WTC11 (cell line): ENCODE measurements at regions not wholly inside any gene's neighbourhood (a gene's known extent, or its start where the extent isn't known, plus 50 kb on each side); places are given as distances from the start of the nearest gene placed in this dataset.

Experiments used
- ATAC-seq: fragments of 200-7000 bp; cut with Tn5 transposase; 2 replicates; pipeline ENCODE4 v1.10.0; 2021; ENCODE audit warnings: mild to moderate bottlenecking, moderate library complexity
- CTCF ChIA-PET: fragments of 300-600 bp; sonication (Branson Sonifier 250); formaldehyde crosslinking; loops from one replicate; lab custom pipeline; 2021; ENCODE audit warnings: antibody characterized with exemption; lab: Charles Lee
- POLR2A ChIA-PET: fragments of 350-600 bp; sonication (Branson Sonifier 250); formaldehyde crosslinking; loops from one replicate; lab custom pipeline; 2021; ENCODE audit warnings: antibody characterized with exemption; lab: Charles Lee
- DNase-seq: peaks from one replicate; pipeline ENCODE4 v3.0.0; 2021; ENCODE audit warnings: low spot score
- H3K27ac Mint-ChIP-seq: 2 replicates; pipeline ENCODE4 v1.8.0; 2021; ENCODE audit warnings: mixed read lengths
- H3K27me3 Mint-ChIP-seq: 2 replicates; pipeline ENCODE4 v1.8.0; 2021; ENCODE audit warnings: low read depth, mild to moderate bottlenecking, moderate library complexity, mixed read lengths
- H3K36me3 Mint-ChIP-seq: 2 replicates; pipeline ENCODE4 v1.8.0; 2021; ENCODE audit warnings: mixed read lengths
- H3K4me1 Mint-ChIP-seq: 2 replicates; pipeline ENCODE4 v1.8.0; 2022; ENCODE audit warnings: mixed read lengths
- H3K4me3 Mint-ChIP-seq: 2 replicates; pipeline ENCODE4 v1.8.0; 2021; ENCODE audit warnings: mild to moderate bottlenecking, moderate library complexity, mixed read lengths
- H3K9me3 Mint-ChIP-seq: 2 replicates; pipeline ENCODE4 v1.8.0; 2021; ENCODE audit warnings: mixed read lengths
- CBFB ChIP-seq: sonication (generic); formaldehyde crosslinking; IDR thresholded peaks from 2 replicates; pipeline ENCODE4 v1.8.1; 2022; ENCODE audit warnings: mild to moderate bottlenecking, low read depth, missing genetic modification reagents
- ETV6 ChIP-seq: sonication (generic); formaldehyde crosslinking; IDR thresholded peaks from 2 replicates; pipeline ENCODE4 v1.8.1; 2022; ENCODE audit warnings: mild to moderate bottlenecking, missing genetic modification reagents
- FOXP1 ChIP-seq: sonication (generic); formaldehyde crosslinking; IDR thresholded peaks from 2 replicates; pipeline ENCODE4 v1.8.0; 2022; ENCODE audit warnings: missing genetic modification reagents, mild to moderate bottlenecking, moderate library complexity, borderline replicate concordance
- GABPB1 ChIP-seq: sonication (generic); formaldehyde crosslinking; IDR thresholded peaks from 2 replicates; pipeline ENCODE4 v1.8.1; 2023; ENCODE audit warnings: mild to moderate bottlenecking, missing genetic modification reagents
- JAZF1 ChIP-seq: fragments of 250-450 bp; sonication (Bioruptor Pico); IDR thresholded peaks from 2 replicates; pipeline ENCODE4 v1.9.0; 2021; ENCODE audit warnings: moderate library complexity, mild to moderate bottlenecking, inconsistent platforms
- NFE2L1 ChIP-seq: sonication (generic); formaldehyde crosslinking; IDR thresholded peaks from 2 replicates; pipeline ENCODE4 v1.8.1; 2023; ENCODE audit warnings: missing genetic modification reagents
- SMAD3 ChIP-seq: sonication (generic); formaldehyde crosslinking; IDR thresholded peaks from 2 replicates; pipeline ENCODE4 v1.8.0; 2022; ENCODE audit warnings: missing genetic modification reagents, mild to moderate bottlenecking, borderline replicate concordance
- TCF7 ChIP-seq: sonication (generic); formaldehyde crosslinking; IDR thresholded peaks from 2 replicates; pipeline ENCODE4 v1.8.0; 2022; ENCODE audit warnings: mild to moderate bottlenecking, low read depth, missing genetic modification reagents, moderate library complexity
- ZNF396 ChIP-seq: fragments of 250-450 bp; sonication (Bioruptor Pico); IDR thresholded peaks from 2 replicates; pipeline ENCODE4 v1.8.0; 2021; ENCODE audit warnings: mild to moderate bottlenecking, moderate library complexity, borderline replicate concordance
- TF ChIP-seq, protein P1 (sequence below): sonication (generic); formaldehyde crosslinking; IDR thresholded peaks from 2 replicates; pipeline ENCODE4 v1.8.1; 2022; ENCODE audit warnings: missing genetic modification reagents, borderline replicate concordance
- TF ChIP-seq, protein P2 (sequence below): fragments of 250-450 bp; sonication (Bioruptor Pico); IDR thresholded peaks from 2 replicates; pipeline ENCODE4 v1.9.0; 2021; ENCODE audit warnings: mild to moderate bottlenecking
- TF ChIP-seq, protein P3 (sequence below): fragments of 250-450 bp; sonication (Bioruptor Pico); IDR thresholded peaks from 2 replicates; pipeline ENCODE4 v1.9.0; 2021; ENCODE audit warnings: mild to moderate bottlenecking, borderline replicate concordance
- TF ChIP-seq, protein P4 (sequence below): sonication (generic); formaldehyde crosslinking; IDR thresholded peaks from 2 replicates; pipeline ENCODE4 v1.8.0; 2022; ENCODE audit warnings: mild to moderate bottlenecking, missing genetic modification reagents
- TF ChIP-seq, protein P5 (sequence below): fragments of 250-450 bp; sonication (Bioruptor Pico); IDR thresholded peaks from 2 replicates; pipeline ENCODE4 v1.9.0; 2021; ENCODE audit warnings: mild to moderate bottlenecking
- TF ChIP-seq, protein P6 (sequence below): sonication (generic); formaldehyde crosslinking; IDR thresholded peaks from 2 replicates; pipeline ENCODE4 v1.8.0; 2022; ENCODE audit warnings: mild to moderate bottlenecking, missing genetic modification reagents

DNA sequence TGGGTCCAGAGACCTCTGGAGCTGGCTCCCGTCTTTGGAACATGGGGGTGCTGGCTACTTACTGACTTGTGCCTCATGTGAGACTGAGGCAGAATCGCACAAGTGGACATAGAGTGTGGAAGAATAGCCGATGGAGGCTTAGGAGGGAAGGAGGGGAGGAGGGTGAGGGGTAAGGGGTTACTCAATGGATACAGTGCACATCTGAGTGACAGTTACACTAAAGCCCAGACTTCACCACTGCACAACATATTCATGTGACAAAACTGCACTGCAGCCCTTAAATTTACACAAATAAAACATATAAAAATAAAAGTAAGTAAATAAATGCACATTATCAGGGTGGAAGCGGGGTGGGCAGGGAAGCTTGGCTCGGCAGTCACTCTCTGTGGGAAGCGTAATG lies 197.7 kb upstream of the RAB4A start:
- Mint-ChIP-seq H3K4me3 (no peak overlapping the region), H3K36me3 (no peaks in the 10 kb centered on the region), H3K27me3 (no peaks in the 10 kb centered on the region), H3K4me1 (peaks cover 14% of the 10 kb centered on the region), H3K27ac (no peak overlapping the region), H3K9me3 (no peaks in the 10 kb centered on the region)
- CTCF ChIA-PET = no interaction called here
- no peak for ATAC-seq
- POLR2A ChIA-PET = no interaction called here
- TF ChIP-seq CBFB = no peak
- no peak for TF ChIP-seq SMAD3
- TF ChIP-seq FOXP1 = no peak
- TF ChIP-seq TCF7 = no peak
- TF ChIP-seq, protein P1, sequence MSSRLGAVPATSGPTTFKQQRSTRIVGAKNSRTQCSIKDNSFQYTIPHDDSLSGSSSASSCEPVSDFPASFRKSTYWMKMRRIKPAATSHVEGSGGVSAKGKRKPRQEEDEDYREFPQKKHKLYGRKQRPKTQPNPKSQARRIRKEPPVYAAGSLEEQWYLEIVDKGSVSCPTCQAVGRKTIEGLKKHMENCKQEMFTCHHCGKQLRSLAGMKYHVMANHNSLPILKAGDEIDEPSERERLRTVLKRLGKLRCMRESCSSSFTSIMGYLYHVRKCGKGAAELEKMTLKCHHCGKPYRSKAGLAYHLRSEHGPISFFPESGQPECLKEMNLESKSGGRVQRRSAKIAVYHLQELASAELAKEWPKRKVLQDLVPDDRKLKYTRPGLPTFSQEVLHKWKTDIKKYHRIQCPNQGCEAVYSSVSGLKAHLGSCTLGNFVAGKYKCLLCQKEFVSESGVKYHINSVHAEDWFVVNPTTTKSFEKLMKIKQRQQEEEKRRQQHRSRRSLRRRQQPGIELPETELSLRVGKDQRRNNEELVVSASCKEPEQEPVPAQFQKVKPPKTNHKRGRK (CRISPR knock-in tag) = no peak
- TF ChIP-seq, protein P2, sequence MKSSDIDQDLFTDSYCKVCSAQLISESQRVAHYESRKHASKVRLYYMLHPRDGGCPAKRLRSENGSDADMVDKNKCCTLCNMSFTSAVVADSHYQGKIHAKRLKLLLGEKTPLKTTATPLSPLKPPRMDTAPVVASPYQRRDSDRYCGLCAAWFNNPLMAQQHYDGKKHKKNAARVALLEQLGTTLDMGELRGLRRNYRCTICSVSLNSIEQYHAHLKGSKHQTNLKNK (CRISPR knock-in tag) = no peak
- TF ChIP-seq, protein P3, sequence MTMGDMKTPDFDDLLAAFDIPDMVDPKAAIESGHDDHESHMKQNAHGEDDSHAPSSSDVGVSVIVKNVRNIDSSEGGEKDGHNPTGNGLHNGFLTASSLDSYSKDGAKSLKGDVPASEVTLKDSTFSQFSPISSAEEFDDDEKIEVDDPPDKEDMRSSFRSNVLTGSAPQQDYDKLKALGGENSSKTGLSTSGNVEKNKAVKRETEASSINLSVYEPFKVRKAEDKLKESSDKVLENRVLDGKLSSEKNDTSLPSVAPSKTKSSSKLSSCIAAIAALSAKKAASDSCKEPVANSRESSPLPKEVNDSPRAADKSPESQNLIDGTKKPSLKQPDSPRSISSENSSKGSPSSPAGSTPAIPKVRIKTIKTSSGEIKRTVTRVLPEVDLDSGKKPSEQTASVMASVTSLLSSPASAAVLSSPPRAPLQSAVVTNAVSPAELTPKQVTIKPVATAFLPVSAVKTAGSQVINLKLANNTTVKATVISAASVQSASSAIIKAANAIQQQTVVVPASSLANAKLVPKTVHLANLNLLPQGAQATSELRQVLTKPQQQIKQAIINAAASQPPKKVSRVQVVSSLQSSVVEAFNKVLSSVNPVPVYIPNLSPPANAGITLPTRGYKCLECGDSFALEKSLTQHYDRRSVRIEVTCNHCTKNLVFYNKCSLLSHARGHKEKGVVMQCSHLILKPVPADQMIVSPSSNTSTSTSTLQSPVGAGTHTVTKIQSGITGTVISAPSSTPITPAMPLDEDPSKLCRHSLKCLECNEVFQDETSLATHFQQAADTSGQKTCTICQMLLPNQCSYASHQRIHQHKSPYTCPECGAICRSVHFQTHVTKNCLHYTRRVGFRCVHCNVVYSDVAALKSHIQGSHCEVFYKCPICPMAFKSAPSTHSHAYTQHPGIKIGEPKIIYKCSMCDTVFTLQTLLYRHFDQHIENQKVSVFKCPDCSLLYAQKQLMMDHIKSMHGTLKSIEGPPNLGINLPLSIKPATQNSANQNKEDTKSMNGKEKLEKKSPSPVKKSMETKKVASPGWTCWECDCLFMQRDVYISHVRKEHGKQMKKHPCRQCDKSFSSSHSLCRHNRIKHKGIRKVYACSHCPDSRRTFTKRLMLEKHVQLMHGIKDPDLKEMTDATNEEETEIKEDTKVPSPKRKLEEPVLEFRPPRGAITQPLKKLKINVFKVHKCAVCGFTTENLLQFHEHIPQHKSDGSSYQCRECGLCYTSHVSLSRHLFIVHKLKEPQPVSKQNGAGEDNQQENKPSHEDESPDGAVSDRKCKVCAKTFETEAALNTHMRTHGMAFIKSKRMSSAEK (CRISPR knock-in tag) = no peak
- TF ChIP-seq NFE2L1 (CRISPR knock-in tag) = no peak
- TF ChIP-seq, protein P4, sequence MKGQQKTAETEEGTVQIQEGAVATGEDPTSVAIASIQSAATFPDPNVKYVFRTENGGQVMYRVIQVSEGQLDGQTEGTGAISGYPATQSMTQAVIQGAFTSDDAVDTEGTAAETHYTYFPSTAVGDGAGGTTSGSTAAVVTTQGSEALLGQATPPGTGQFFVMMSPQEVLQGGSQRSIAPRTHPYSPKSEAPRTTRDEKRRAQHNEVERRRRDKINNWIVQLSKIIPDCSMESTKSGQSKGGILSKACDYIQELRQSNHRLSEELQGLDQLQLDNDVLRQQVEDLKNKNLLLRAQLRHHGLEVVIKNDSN (CRISPR knock-in tag) = no peak
- TF ChIP-seq, protein P5, sequence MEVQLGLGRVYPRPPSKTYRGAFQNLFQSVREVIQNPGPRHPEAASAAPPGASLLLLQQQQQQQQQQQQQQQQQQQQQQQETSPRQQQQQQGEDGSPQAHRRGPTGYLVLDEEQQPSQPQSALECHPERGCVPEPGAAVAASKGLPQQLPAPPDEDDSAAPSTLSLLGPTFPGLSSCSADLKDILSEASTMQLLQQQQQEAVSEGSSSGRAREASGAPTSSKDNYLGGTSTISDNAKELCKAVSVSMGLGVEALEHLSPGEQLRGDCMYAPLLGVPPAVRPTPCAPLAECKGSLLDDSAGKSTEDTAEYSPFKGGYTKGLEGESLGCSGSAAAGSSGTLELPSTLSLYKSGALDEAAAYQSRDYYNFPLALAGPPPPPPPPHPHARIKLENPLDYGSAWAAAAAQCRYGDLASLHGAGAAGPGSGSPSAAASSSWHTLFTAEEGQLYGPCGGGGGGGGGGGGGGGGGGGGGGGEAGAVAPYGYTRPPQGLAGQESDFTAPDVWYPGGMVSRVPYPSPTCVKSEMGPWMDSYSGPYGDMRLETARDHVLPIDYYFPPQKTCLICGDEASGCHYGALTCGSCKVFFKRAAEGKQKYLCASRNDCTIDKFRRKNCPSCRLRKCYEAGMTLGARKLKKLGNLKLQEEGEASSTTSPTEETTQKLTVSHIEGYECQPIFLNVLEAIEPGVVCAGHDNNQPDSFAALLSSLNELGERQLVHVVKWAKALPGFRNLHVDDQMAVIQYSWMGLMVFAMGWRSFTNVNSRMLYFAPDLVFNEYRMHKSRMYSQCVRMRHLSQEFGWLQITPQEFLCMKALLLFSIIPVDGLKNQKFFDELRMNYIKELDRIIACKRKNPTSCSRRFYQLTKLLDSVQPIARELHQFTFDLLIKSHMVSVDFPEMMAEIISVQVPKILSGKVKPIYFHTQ = no peak
- TF ChIP-seq, protein P6, sequence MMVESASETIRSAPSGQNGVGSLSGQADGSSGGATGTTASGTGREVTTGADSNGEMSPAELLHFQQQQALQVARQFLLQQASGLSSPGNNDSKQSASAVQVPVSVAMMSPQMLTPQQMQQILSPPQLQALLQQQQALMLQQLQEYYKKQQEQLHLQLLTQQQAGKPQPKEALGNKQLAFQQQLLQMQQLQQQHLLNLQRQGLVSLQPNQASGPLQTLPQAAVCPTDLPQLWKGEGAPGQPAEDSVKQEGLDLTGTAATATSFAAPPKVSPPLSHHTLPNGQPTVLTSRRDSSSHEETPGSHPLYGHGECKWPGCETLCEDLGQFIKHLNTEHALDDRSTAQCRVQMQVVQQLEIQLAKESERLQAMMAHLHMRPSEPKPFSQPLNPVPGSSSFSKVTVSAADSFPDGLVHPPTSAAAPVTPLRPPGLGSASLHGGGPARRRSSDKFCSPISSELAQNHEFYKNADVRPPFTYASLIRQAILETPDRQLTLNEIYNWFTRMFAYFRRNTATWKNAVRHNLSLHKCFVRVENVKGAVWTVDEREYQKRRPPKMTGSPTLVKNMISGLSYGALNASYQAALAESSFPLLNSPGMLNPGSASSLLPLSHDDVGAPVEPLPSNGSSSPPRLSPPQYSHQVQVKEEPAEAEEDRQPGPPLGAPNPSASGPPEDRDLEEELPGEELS (CRISPR knock-in tag) = no peak
- no peak for TF ChIP-seq GABPB1 (CRISPR knock-in tag)
- no peak for TF ChIP-seq JAZF1 (CRISPR knock-in tag)
- no peak for TF ChIP-seq ETV6 (CRISPR knock-in tag)
- TF ChIP-seq ZNF396 (CRISPR knock-in tag) = no peak
- DNase-seq = no peak
